ENCODE measurements at regions not wholly inside any gene's neighbourhood (a gene's known extent, or its start where the extent isn't known, plus 50 kb on each side); places are given as distances from the start of the nearest gene placed in this dataset.

GRCh38 chr21:36628761-36629460, 70.0 kb upstream of the SIM2 start:
- no peak for DNase-seq (ENCODE audit: low read depth)

DNA sequence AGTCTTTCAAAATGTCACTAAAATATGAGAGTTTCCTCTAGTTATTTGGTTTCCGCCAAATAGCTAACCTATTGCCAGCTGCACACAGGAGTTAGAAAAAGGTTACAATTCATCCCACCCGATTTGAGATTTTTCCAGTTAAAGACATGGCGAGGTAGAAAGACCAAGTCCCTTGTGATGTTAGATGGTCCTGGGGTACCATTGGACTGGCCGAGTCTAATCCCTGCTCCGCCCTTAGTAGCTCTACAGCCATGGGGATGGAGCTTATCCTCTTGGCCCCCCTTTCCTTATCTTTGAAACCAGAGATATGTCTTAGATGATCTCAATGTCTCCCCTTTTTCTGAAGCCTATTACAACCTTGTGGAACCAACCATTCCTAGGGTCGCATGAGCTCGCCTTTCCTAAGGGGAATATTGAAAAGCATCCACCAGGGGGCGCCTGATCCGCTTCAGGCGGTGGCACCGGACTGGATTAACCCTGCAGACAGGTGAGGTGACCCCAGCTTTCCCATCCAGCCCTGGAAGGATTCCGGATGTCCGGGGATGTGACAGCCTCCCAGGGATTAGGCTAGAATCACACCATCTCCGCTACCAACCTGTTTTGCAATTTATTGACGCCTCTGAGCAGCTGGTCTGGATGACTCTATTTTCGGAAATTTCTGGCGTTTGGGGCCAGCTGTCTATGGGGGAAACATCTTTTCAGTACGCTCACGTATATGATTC, 68.3 kb upstream of the SIM2 start:
- no peak for DNase-seq (ENCODE audit: low read depth)

GRCh38 chr21:36636016-36636415, 62.9 kb upstream of the SIM2 start:
- no peak for DNase-seq (ENCODE audit: low read depth)

GRCh38 chr21:36636439-36636838, 62.5 kb upstream of the SIM2 start:
- DNase-seq (ENCODE audit: low read depth) = no peak

DNA sequence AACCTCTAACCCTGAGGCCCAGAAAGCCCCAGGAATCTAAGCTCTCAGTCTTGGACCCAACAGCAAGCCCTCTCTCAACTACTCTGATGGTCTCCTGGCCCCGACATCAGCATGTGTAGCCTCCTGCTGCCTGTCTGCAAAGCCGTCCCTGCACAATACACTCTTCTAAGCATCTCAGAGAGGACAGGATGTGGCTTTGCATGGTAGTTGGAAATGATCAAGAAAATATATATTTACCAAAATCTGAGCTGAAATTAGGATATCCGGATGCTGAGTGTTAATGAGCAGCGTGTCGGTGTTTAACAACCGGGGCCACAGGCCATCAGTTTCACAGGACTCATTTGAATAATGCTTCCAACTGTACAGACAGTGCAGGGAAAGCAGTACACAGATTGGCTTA, 59.1 kb upstream of the SIM2 start:
- DNase-seq (ENCODE audit: low read depth) = no peak

- DNase-seq (ENCODE audit: low read depth) = no peak
Measured at GRCh38 chr21:36640174-36640720, 58.7 kb upstream of the SIM2 start.

DNA sequence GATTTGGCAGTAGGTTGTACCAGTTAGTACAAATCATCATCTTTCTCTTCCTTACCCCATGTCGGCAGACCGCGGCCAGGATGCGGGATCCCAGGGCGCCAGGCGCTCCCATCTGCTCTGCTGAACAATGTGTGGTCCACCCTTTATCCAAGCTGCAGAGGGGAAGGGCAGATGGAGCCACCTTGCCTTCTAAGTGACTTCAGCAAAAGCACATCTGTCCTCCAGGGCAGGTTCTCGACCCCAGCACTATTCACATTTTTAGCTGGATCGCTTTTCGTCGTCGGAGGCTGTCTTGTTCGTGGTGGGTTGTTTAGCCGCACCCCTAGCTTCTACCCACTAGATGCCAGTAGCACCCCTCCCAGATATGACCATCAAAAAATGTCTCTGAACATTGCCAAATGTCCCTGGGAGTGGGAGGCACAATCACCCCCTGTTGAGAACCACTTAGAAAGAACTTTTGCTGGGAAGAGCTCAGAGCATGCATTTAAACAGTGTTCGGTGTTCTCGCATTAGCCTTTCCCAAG, 58.1 kb upstream of the SIM2 start:
- DNase-seq (ENCODE audit: low read depth) = no peak

DNA sequence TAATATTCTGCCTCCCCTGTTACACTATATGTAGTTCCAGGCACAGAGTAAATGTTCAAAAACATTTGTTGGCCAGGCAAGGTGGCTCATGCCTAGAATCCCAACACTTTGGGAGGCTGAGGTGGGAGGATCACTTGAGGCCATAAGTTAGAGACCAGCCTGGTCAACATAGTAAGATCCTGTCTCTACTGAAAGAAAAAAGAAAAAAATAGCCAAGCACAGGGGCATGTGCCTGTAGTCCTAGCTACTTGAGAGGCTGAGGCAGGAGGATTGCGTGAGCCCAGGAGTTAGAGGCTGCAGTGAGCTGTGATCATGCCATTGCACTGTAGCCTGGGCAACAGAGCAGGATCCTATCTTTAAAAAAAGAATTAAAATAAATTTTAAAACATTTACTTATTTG, 57.6 kb upstream of the SIM2 start:
- no peak for DNase-seq (ENCODE audit: low read depth)

GRCh38 chr21:36641886-36642285, 57.0 kb upstream of the SIM2 start:
- DNase-seq (ENCODE audit: low read depth) = no peak

- DNase-seq (ENCODE audit: low read depth) = no peak
Measured at GRCh38 chr21:36642777-36643176, 56.1 kb upstream of the SIM2 start.

GRCh38 chr21:36643374-36644250, 55.3 kb upstream of the SIM2 start:
- DNase-seq (ENCODE audit: low read depth) = no peak

GRCh38 chr21:36646011-36646410, 52.9 kb upstream of the SIM2 start:
- no peak for DNase-seq (ENCODE audit: low read depth)

DNA sequence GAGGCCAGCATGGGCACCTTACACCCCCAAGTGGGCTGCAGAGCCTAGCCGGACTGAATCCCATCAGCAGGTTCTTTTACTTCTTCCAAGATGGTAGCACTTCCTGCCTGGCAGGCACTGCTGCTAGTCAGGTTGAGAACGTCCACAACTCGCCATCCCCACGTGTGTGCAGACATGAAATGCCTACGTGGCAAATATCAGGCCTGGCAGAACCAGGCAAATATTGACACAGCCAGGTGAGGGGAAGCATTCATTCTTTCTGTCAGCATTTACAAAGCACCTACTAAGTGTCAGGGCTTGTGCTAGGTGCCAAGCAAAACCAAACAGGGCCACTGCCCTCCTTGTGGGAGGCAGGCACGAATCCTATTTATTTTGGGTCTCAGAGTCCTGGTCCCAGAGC, 52.3 kb upstream of the SIM2 start:
- no peak for DNase-seq (ENCODE audit: low read depth)

DNA sequence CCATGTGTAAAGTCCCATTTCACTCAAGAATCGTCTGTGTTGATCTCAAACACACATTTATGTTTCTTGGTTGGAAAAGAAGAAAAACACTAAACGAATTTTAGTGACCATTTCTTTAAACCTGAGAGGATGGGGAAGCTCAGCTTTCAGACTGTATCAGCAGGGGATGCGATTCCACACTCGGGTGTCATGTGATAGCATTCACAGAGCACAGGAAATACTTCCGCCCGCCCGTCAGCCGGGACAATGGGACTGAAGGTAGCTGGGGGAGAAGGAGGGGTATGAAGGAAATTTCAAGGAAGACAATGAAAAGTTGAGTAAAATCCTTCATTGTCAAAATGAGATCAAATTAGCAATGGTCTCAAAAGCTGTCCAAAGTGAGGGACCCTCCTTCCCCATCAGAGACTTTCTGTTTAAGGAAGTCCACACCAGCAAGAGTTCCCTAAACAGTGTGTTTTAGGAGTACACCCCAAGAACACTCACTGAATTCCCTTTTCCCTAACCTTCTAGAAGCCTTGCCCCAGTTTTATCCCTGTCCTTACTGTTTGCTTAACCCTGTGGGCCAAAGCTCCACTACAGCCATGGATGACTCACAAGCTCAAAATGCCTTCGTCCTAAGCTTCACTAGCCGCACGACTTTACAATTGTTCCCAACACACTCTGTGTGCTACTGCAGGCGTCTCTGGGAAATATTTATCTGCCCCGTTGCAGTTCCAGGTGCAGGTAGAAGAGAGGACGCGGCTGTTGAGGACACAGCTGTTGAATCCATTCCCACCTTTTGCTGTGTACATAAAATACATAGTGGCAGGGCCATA, 51.4 kb upstream of the SIM2 start:
- no peak for DNase-seq (ENCODE audit: low read depth)
